Fibroblast of skin of scalp (primary cell): ENCODE measurements at regions not wholly inside any gene's neighbourhood (a gene's known extent, or its start where the extent isn't known, plus 50 kb on each side); places are given as distances from the start of the nearest gene placed in this dataset.

Experiments
- DNase-seq: peaks from one replicate; pipeline ENCODE4 v3.0.0-alpha.2; 2013

DNA sequence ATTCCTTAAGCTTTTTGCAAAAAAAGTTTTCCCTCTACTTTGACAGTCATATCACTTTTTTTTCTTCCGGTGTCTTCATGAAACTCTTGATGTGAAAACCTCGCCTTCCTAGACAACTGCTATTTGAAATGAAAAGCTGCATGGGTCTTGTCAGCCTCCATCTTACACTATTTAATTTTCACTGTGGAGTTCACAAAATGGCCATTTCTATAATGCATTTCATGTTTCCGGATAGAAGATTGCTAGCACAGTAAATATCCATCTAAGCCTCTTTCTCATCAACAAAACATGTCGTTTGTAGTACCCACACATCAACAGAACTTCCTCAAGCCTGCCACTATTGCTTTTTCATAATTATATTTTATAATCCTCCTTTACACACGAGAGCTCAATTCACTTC is 204.9 kb upstream of the ID4 start:
- DNase-seq = no peak

DNA sequence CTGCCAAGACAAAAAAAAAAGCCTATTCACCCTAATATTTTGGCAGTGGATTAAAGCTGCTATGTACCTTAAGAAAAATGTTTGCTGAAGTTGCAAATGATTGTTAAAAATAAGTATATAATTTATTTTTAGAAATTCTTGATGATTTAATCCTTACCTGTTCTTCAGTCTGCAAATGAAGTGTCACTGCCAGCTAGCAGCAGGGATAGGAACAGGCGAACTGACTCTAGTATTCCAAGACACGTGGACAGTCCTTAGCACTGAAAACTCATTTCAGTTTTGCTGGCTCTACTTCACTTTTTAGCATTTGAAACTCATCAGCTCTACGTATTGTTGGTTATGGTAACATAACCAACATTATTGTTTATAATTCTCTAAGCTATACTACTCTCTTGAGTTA is 204.4 kb upstream of the ID4 start:
- DNase-seq = no peak

DNA sequence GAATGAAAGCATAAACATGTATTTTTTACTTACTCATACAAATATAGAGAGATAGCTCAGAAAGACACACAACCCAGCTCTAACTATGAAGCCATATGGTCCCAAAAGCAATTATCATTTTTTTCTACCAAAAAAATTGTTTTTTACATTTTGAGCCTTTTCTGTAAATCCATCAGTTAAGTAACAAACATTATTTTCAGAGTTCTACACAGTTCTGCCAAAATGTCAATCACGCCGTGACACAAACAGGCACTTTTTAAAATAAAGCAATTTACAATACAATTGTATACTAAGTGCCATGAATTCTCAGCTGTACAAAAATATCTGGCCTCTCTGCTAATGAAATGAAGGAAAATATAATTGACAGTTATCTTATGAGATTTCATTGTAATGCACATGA is 201.4 kb upstream of the ID4 start:
- DNase-seq = no peak

DNA sequence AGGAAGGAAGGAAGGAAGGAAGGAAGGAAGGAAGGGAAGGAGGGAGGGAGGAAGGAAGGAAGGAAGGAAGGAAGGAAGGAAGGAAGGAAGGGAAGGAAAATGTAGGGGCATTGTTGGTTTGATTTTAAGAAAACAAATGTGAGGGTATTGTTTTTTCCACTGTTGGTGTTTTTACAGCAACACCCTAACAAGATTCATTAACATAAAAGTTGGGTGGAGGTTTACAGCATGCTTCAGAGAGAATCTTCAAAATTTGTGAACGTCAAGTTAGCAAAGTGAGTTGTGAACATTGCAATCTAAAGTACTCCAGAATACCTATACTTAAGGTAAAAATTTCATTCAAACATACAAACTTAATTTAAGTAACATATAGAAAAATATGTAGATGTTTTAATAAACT is 200.2 kb upstream of the ID4 start:
- DNase-seq = no peak

DNA sequence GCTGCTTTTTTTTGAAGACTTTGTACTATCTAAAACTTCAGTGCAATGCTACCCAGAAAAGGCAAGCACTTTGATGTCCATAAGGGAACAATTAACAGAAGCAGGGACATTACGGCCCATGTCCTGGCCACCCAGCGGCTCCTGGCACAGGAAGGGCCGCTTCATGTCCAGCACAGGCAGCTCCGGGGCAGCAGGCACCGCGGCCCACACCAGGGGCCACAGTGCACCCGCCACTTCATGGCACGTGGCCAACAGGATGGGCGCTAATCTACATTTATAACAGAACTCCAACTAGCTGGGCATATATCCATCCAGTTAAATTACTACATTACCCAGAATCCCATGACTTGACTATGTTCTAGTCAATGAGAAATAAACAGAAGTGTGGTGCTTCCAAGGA is 198.2 kb upstream of the ID4 start:
- no peak for DNase-seq

DNA sequence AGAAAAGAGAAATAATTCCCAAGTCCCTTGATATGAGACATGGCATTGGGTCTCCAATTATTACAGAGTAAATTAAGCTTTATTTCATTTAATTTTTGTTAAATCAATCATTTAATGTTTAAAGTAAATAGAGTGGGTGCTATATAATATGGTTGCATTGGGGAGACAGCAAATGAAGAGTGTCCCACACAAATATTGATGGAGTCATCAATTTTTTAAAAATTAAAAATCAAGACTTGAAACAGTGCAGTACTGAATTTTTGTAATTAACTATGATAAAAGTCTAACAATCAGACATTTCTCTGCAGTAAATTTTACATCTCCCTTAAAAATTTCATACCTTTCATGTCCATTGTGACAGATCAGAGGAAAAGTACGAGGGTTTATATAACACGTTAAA is 193.9 kb upstream of the ID4 start:
- DNase-seq = no peak

DNA sequence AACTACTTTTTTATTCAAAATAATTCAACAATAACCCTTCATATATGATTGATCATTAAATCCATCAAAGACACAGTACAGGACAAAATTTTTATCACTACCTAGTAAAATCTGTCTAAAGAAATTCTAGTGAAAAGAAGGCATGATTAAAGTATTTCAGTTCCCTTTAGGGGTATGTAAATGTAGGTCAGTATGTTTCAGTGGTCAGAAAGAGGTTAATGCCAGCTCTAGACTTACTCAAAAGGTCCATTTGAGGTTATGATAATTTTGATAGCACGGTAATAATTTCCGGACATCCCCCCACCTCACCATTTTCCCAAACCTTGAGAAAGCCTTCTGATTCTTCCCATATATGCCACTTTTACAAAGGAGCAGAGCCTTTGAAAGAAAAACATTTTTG is 193.5 kb upstream of the ID4 start:
- no peak for DNase-seq

DNA sequence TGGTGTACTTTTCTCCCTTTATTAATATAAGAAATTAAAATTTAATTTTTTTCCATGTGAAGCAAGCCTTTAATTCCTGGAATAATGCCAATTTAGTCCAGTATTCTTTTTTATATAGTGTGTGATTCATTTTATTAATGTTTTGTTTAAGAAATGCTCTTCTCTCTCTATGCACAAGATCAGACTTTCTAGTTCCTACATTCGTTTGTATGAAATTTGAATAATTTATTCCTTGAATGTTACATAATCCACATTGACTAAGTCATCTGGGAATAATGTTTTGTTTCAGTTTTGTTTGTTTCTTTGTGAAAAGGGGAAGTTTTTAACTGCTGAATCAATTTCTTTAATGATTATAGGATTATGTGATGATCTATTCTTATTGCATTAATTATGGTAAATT is 181.4 kb upstream of the ID4 start:
- DNase-seq = no peak

DNA sequence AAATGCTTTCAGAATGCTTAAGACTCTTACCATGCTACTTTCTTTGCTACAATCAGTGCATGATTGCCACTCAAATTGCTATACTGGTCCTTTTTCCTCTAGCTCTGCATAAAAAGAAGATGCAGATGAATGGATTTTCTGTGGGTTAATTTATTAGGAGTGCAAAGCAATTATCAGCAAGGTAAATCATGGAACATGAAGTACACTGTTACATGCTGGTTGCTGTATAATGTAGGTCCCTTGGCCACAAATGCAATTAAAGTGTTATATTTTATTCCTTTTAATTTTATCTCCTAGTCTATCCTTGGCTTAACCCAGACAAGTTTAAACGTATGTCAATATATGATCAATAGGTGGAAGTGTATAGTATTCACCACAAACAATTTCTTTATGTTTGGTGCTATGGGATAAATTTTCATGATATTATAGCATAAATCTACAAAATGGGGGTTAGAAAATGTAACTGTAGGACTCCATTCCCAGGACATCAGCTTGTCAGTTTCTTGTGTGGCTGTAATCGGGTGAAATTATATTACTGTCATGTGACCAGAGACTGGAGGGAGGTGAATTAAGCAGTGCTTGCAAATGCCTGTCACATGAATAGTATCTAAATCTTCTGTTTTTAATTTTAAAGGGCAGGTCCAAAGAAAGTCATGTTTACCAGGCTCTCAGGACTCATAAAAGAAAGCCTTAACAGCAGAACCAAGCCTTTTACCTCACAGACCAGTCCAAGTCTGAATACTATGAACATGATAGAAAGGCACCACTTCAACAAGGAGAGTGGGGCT is 176.9 kb upstream of the ID4 start:
- no peak for DNase-seq

DNA sequence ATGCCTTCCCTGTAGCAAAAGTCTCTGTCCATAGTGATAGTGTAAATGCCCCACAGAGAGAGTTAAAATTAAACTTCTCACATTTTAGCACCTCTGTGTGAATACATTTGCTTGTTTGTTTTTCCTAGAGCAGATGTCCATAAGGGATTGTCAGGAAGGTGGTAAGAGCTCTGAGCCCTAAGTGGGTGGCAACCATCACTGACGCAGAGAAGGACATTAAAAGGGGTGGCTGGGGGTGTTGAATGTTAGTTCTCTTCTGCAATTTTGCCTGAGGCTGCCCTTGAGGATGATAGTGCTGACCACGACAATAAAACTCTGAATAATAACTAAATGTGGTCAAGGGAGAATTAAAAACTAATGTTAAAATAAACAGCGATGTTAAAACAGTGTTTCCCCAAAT is 174.3 kb upstream of the ID4 start:
- DNase-seq = no peak

DNA sequence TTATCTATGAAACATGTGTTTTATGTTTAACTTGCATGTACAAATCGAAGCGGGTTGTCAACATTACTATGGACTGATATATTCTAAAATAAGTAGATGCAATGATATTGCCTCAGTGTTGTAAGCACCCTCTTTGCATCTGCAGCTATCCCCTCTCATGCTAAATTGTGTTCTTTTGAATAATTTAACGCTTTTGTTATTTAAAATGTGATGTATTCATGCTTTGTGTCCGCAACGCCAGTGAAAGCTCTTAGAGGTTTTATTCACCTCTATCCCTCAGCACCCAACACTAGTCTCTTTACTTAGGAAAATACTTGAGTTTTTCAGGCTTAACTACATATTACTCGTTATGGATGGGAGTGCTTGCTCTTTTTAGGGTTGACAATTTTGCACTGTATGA is 173.7 kb upstream of the ID4 start:
- DNase-seq = no peak

DNA sequence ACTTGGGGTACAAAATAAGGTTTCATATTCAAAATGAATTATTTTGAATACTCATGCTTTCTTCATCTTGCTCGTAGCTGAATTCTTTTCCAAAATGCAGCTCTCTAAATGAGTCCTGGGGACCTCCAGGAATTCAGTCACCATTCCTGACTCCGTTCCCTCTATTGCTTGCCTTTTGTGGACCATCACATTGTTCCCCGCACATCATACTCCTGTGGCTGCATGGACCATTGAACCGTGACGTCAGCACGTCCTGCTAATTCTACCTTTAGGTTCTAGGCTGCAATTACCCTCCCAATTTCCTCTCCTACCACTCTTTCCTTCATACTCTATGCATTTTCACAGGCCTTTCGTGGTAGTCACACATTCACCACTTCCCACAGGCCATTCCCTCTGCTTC is 173.1 kb upstream of the ID4 start:
- no peak for DNase-seq

DNA sequence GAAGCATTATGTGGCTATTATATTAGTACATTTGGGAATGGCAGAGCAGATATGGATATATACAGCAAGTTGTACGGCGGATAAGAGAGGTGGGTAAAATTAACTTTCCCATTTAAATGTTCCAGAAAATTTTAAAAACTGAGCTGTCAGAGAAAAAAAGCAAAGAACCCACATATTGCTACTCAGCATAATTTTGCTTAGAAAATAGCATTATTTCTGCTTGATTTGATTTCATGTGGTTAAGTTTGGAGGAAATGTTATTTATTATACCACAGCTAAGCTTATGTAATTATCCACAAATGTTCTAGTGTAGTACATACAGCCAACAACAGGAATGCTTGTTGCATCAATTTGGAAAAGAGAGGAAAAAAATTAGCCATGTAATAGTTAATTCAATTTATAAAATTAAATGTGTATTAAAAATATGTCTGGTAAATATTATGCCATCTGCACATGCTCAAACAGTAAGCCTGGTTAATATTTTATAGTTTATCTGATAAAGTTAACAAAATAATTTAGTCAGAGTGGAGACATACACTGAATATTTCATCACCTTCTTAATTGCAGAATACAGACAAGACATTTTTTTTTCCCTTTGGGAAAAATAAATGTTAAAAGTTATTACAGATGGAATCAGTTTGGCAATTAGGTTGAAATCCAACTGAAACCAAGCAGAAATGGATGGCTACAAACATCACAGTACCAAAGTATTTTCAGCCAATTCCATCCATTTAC is 172.1 kb upstream of the ID4 start:
- peak; percentile 37 for DNase-seq

DNA sequence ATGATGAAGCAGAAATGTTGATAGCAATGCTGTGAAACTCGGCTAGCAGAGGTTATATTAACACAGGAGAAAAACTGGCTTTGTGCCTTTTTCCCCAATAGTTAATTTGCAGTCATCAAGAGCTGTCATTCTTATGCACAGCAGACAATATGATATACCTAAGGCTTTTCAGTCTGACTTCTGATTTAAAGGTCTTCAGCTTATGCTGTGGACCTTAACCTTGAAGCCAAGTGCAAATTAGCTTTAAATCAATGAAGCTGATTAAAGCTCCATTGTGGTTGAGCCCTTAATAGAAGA is 171.6 kb upstream of the ID4 start:
- no peak for DNase-seq

DNA sequence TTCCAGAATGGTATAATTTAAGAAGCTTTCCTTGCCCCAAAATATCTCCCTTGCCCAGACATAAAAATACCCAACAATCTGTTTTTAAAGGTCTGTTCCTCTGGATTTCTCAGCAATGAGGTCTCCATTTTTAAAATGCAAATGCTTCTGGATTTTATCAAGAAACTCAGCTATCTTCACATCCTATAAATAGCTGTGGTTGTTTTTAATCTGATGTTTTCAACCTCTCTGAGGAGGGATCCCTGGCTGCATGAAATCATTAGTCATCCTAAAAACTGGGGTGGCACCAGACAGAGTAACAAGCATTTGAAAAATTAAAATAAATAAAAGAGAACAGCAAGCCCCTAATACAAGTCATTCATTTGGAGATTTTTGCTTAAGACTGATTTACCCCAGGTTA is 168.5 kb upstream of the ID4 start:
- peak; percentile 73 for DNase-seq

DNA sequence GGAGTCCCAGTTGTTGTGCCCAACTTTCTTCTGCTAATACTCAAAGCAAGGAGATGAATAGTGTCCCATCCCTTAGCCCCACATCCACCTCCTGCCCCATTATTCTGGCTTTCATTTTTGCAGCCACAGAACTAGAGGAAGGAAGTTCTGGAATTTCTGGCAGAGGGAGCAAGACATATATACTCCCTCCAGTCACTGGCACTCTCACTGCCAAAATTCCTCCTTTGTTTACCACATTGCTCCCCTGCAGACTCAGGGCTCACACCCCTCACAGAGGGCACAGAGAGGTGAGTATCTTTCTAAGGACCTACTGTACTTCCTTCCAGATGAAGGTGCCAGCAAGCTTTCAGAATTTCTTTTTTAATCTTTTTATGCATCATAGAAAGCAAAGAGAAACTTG is 168.0 kb upstream of the ID4 start:
- peak; percentile 84 for DNase-seq

DNA sequence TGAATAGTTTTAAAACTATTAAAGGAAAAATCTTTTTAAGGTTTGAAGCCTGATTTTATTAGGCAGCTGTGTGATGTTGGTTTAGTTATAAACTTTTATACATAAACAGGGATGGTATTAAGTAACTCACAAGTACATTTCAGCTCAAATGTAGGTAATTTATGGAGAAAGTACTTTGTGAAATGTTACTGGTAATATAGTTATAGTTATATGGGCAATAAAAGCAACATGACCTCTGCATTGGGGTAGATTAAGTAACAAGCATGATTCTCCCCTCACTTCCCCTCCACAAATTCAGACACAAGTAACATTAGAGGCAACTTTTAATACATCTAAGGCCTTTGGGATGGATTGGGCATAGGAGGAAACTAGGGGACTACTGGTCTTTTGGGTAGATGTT is 154.3 kb upstream of the ID4 start:
- no peak for DNase-seq

DNA sequence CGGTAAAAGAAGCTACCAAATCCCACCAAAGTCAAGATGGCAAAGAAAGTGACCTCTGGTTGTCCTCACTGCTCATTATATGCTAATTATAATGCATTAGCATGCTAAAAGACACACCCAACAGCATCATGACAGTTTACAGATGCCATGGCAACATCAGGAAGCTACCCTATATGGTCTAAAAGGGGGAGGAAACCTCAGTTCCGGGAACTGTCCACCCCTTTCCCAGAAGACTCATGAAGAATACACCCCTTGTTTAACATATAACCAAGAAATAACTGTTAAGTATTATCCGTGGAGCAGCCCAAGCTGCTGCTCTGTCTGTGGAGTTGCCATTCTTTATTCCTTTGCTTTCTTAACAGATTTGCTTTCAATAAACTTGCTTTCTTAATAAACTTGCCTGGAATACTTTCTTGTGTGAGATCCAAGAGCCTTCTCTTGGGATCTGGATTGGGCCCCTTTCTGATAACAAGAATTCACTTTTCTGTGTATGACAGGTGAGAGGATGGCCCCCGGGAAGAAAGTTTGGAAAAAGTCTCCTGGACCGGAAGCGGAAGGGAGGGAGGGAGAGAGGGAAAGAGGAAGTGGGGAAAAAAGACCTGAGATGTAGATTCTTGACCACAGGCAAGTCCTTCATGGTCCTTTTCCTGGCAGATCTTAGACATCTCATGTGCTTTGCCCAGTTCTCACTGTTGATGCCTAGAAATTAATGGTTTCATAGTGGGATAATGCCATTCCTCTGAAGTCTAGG is 146.7 kb upstream of the ID4 start:
- DNase-seq = no peak

DNA sequence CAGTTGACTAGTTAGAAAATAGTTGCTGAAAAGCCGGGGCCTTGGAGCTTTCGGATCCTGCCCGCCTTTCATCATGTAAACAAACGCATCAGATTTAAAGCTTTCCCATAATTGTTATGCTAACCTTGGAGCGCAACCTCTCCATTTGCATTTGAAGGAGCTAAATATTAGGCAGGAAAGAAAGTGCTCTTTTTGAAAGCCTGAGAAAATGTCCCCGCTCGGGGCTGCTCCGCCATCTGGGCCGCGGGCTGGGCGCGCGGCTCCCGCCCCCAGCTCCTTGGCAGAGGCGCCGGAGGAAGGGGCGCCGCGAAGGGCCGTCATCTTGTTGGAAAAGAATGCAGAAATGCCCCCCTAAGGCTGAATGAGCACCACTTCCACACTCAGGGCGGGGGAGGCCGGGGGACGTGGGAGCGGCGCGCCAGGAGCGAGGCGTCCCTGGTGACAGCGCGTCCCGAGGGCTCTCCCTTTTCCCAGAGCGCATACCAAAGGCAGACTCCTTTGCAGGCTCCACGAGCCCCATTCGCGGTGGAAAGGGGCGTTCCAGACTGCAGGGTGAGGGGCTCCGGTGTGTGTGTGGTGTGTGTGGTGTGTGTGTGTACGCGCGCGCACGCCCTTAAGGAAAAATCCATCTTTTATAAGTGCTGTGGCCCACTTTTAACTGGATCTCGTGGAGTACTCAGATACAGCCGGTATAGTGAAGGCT is 145.6 kb upstream of the ID4 start:
- DNase-seq = peak; percentile 38

DNA sequence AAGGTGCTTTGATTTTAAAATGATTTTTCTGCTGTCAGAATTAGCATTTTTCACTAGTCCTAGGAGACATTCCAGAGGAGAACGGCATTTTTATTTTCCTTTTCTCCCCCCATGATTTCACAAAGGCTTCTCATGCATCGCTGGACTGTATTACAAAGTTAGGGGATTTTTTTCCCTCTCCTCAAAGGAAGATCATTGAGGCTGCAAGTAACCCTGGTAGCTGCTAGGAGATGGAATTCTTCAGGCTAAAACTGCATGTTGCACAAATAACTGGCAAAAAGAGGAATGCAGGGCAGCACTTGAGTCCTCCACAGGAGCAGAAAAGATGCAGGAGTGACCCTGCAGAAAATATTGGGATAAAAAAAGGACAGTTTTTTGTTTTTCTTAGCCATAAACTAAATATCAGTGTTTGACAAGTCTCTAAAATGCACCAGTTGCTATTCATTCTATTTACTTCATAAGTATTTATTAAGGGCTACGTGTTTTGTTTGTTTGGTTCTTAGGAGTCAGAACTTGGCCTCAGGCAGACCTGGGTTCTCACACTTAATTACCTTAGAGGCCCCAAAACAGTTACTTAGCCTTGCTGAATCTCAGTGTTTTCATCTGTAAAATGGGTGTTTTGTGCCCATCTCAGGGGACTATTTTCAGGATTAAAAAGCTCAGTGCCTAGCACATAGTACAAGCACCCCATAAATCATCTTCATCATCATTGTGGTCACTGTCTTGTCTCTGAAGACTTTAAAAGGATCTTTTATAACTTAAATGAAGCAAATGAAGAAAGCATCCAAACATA is 144.5 kb upstream of the ID4 start:
- peak; percentile 18 for DNase-seq

DNA sequence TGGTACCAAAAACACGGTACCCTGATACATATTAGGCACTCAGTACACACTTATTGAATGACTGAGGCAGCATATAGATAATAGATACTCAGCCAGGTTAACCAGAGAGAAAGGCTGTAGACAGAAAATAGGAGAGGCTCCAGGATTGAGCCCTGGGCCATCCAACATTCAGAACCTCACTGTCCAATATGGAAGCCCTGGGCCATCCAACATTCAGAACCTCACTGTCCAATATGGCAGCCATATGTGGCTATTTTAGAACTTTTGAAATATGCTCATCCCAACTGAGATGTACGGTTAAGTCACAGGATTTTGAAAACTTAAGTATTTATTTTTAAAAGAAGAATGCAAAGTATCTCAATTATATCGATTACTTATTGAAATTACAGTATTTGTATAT is 142.5 kb upstream of the ID4 start:
- DNase-seq = no peak

DNA sequence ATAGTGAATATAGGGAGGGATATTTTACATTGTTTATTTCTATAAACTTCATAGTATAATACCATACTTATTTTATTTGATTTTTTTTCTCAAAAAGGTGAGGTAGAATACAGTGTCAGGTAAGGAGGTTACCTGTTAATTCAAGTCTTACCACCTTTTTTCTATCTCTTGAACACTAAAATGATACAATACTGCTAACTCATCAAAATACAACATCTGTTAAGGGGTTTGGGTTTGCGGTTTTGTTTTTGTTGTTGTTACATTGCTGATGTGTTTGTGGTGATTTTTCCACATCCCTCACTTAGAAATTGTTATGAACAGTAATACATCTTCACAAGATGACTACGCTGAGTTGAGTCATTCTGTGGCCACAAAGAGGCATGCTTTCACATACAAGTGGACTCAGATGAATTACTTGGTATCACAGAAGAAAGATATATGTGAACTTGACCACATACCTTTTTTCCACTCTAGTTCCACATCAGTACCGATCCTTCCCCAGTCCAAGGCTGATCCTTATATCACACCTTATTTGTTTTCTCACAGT is 139.4 kb upstream of the ID4 start:
- DNase-seq = peak; percentile 88
